Left lung (tissue), 4 donors: ENCODE measurements at regions not wholly inside any gene's neighbourhood (a gene's known extent, or its start where the extent isn't known, plus 50 kb on each side); places are given as distances from the start of the nearest gene placed in this dataset.

Experiments
- ATAC-seq: fragments of 200-7000 bp; cut with Tn5 transposase; one replicate; pipeline ENCODE4 v1.9.1; 2020; ENCODE audit warnings: moderate library complexity
- DNase-seq, 4 donors: peaks; one replicate each; pipeline ENCODE4 v3.0.0-alpha.2; 2013 to 2020
- H3K27ac ChIP-seq, 2 donors: fragments of 200-600 bp; sonication (generic) in 1 of 2; one replicate each; pipeline versions ENCODE4 v1.5.0 to v1.8.0; 2020 to 2021
- H3K27me3 ChIP-seq, 2 donors: fragments of 200-600 bp; sonication (generic) in 1 of 2; one replicate each; pipeline versions ENCODE4 v1.5.0 to v1.8.0; 2020 to 2021
- H3K36me3 ChIP-seq, 2 donors: fragments of 200-600 bp; sonication (generic) in 1 of 2; one replicate each; pipeline versions ENCODE4 v1.5.0 to v1.8.0; 2020 to 2021
- H3K4me1 ChIP-seq, 2 donors: fragments of 200-600 bp; one replicate each; pipeline ENCODE4 v1.8.0; 2021
- H3K4me3 ChIP-seq, 2 donors: fragments of 200-600 bp; sonication (generic) in 1 of 2; one replicate each; pipeline versions ENCODE4 v1.5.0 to v1.8.0; 2020 to 2021; ENCODE audit warnings: mild to moderate bottlenecking in 1 of 2
- H3K9me3 ChIP-seq, 2 donors: fragments of 200-600 bp; sonication (generic) in 1 of 2; one replicate each; pipeline versions ENCODE4 v1.5.0 to v1.8.0; 2020 to 2021
- CTCF ChIP-seq, 2 donors: fragments of 200-600 bp; sonication (generic) in 1 of 2; IDR thresholded peaks; one replicate each; pipeline versions ENCODE4 v1.5.0 to v1.8.0; 2021; ENCODE audit warnings: antibody characterized with exemption in 2 of 2
- intact Hi-C, 2 donors: fragments of 100-400 bp; cut with DNase I; formaldehyde crosslinking; loops; one replicate each; pipeline versions ENCODE4 v1.11.2 to v1.14.2; 2022
- donor health status: DM: no; HTN: yes; CAD: no.
- donor health status: DM: no; HTN: no; CAD: no.

GRCh38 chr1:89462250-89462649, 62.4 kb upstream of the LRRC8B start:
- intact Hi-C loops, result no loop called here
- DNase-seq, result no peak
- H3K27me3 ChIP-seq, result no peaks in the 10 kb centered on the region
- no peak overlapping the region for H3K27ac ChIP-seq
- H3K4me3 ChIP-seq, result no peak overlapping the region
- H3K9me3 ChIP-seq, result no peaks in the 10 kb centered on the region
- no peak for TF ChIP-seq CTCF (IDR thresholded peaks at IDR 0.05)
- H3K4me1 ChIP-seq, result peaks cover 0 to 10% of the 10 kb centered on the region in 2 donors
- H3K36me3 ChIP-seq, result no peaks in the 10 kb centered on the region
- no peak for ATAC-seq

GRCh38 chr1:89464008-89464407, 60.6 kb upstream of the LRRC8B start:
- DNase-seq (no peak), ATAC-seq (no peak)
- no peaks in the 10 kb centered on the region for H3K36me3 ChIP-seq
- no peaks in the 10 kb centered on the region for H3K27me3 ChIP-seq
- H3K4me1 ChIP-seq, result peaks cover 0 to 10% of the 10 kb centered on the region in 2 donors
- H3K4me3 ChIP-seq, result no peak overlapping the region
- intact Hi-C loops, result no loop called here
- TF ChIP-seq CTCF (IDR thresholded peaks at IDR 0.05), result no peak
- no peak overlapping the region for H3K27ac ChIP-seq
- H3K9me3 ChIP-seq, result no peaks in the 10 kb centered on the region

- ATAC-seq, result peak; percentile 48
- no peaks in the 10 kb centered on the region for H3K27me3 ChIP-seq
Observed at GRCh38 chr1:89465201-89465600, 59.4 kb upstream of the LRRC8B start.

GRCh38 chr1:89466307-89466930, 58.2 kb upstream of the LRRC8B start:
- DNase-seq, result no peak
- TF ChIP-seq CTCF (IDR thresholded peaks at IDR 0.05), result no peak
- H3K27ac ChIP-seq, result no peak overlapping the region
- no peaks in the 10 kb centered on the region for H3K27me3 ChIP-seq
- H3K36me3 ChIP-seq, result no peaks in the 10 kb centered on the region
- ATAC-seq, result no peak
- intact Hi-C loops, result no loop called here
- H3K9me3 ChIP-seq, result no peaks in the 10 kb centered on the region
- H3K4me1 ChIP-seq, result peaks cover 0 to 10% of the 10 kb centered on the region in 2 donors
- H3K4me3 ChIP-seq, result no peak overlapping the region

More at GRCh38 chr1:89465201-89465600, 59.4 kb upstream of the LRRC8B start:
- intact Hi-C loops, result no loop called here
- peaks cover 0 to 10% of the 10 kb centered on the region in 2 donors for H3K4me1 ChIP-seq
- H3K4me3 ChIP-seq, result no peak overlapping the region
- DNase-seq, result no peak
- H3K9me3 ChIP-seq, result no peaks in the 10 kb centered on the region
- H3K27ac ChIP-seq, result no peak overlapping the region
- TF ChIP-seq CTCF (IDR thresholded peaks at IDR 0.05), result no peak
- no peaks in the 10 kb centered on the region for H3K36me3 ChIP-seq

- intact Hi-C loops, result no loop called here
Observed at GRCh38 chr1:89472253-89472652, 52.4 kb upstream of the LRRC8B start.

More at GRCh38 chr1:89472253-89472652, 52.4 kb upstream of the LRRC8B start:
- H3K27ac ChIP-seq, result no peak overlapping the region
- TF ChIP-seq CTCF (IDR thresholded peaks at IDR 0.05), result no peak
- peaks cover 0 to 10% of the 10 kb centered on the region in 2 donors for H3K9me3 ChIP-seq
- DNase-seq (no peak), ATAC-seq (no peak)
- no peaks in the 10 kb centered on the region for H3K4me1 ChIP-seq
- no peak overlapping the region for H3K4me3 ChIP-seq
- no peaks in the 10 kb centered on the region for H3K36me3 ChIP-seq
- no peaks in the 10 kb centered on the region for H3K27me3 ChIP-seq
